HepG2 (cell line): ENCODE measurements at regions not wholly inside any gene's neighbourhood (a gene's known extent, or its start where the extent isn't known, plus 50 kb on each side); places are given as distances from the start of the nearest gene placed in this dataset.

Source experiments
- ATAC-seq: fragments of 200-7000 bp; cut with Tn5 transposase; 3 replicates; pipeline ENCODE4 v1.9.1; 2020; ENCODE audit warnings: mild to moderate bottlenecking, moderate library complexity
- BruUV-seq: library from RNA; stranded (reverse); fragments of 400-500 nt; replicated peaks from 2 replicates; lab custom pipeline; 2021; lab: Mats Ljungman, UMichigan
- CTCF ChIA-PET: fragments of 300-600 bp; formaldehyde crosslinking; extraction: SDS; loops from one replicate; lab custom pipeline; 2021; ENCODE audit warnings: low total read pairs, inconsistent platforms, low intra/inter-chr PET ratio; lab: Yijun Ruan, JAX
- POLR2A ChIA-PET: fragments of 350-600 bp; sonication (Branson Sonifier 250); formaldehyde crosslinking; loops from one replicate; lab custom pipeline; 2020; ENCODE audit warnings: antibody characterized with exemption, inconsistent platforms; lab: Yijun Ruan, JAX
- DNase-seq: peaks from one replicate; pipeline ENCODE4 v3.0.0-alpha.2; 2015; ENCODE audit warnings: low spot score
- FAIRE-seq: peaks from 3 replicates; lab custom pipeline; 2011; peaks lifted over from hg19 to GRCh38; lab: Jason Lieb, UNC
- H2AFZ ChIP-seq: one replicate; pipeline ENCODE4 v1.6.1; 2011; ENCODE audit warnings: low read length, inconsistent platforms
- H3K27ac ChIP-seq: fragments of 300-600 bp; 3 replicates; pipeline ENCODE4 v1.8.0; 2011; ENCODE audit warnings: mixed run types, mild to moderate bottlenecking, mixed read lengths, low read length, inconsistent platforms; ENCODE audit not compliant: insufficient read depth; ENCODE audit errors: extremely low read length
- H3K27me3 ChIP-seq, 2 experiments: fragments of 200-600 bp in 1 of 2; 2 replicates in 1 of 2; 3 replicates in 1 of 2; pipeline versions ENCODE4 v1.6.0 to v1.8.0; 2011; ENCODE audit warnings: low read length in 2 of 2, mild to moderate bottlenecking in 2 of 2, moderate library complexity in 2 of 2, inconsistent platforms in 1 of 2; ENCODE audit not compliant: insufficient read depth in 2 of 2, control insufficient read depth in 1 of 2
- H3K36me3 ChIP-seq, 2 experiments: fragments of 200-600 bp in 1 of 2; replicated peaks in 1 of 2; 2 replicates in 1 of 2; 3 replicates in 1 of 2; pipeline versions ENCODE4 v1.5.1 to v1.8.0; 2011; ENCODE audit warnings: low read length in 2 of 2, inconsistent platforms in 1 of 2; ENCODE audit not compliant: insufficient read depth in 2 of 2, control insufficient read depth in 1 of 2
- H3K4me1 ChIP-seq: 2 replicates; pipeline ENCODE4 v1.5.1; 2012; ENCODE audit warnings: low read length, inconsistent platforms; ENCODE audit not compliant: insufficient read depth
- H3K4me2 ChIP-seq: 2 replicates; pipeline ENCODE4 v1.6.0; 2011; ENCODE audit warnings: low read depth, low read length, inconsistent platforms
- H3K4me3 ChIP-seq, 3 experiments: fragments of 200-600 bp in 1 of 3; sonication (generic), shearing (Covaris generic) in 1 of 3; replicated peaks in 1 of 3; 2 replicates each; pipeline ENCODE4 v1.5.1; 2011 to 2016; ENCODE audit warnings: low read length in 3 of 3, inconsistent platforms in 2 of 3, low read depth in 2 of 3, mild to moderate bottlenecking in 2 of 3, control low read depth in 1 of 3, mixed read lengths in 1 of 3; ENCODE audit not compliant: insufficient read depth in 1 of 3
- H3K79me2 ChIP-seq: one replicate; pipeline ENCODE4 v1.6.1; 2011; ENCODE audit warnings: low read length, inconsistent platforms; ENCODE audit not compliant: insufficient read depth
- H3K9ac ChIP-seq: 2 replicates; pipeline ENCODE4 v1.6.0; 2011; ENCODE audit warnings: mild to moderate bottlenecking, low read depth, low read length, inconsistent platforms; ENCODE audit not compliant: insufficient read depth
- H3K9me3 ChIP-seq: 2 replicates; pipeline ENCODE4 v1.5.1; 2012; ENCODE audit warnings: mild to moderate bottlenecking, low read length
- H4K20me1 ChIP-seq: 2 replicates; pipeline ENCODE4 v1.6.0; 2011; ENCODE audit warnings: inconsistent platforms, mild to moderate bottlenecking, low read length, moderate library complexity; ENCODE audit not compliant: insufficient read depth
- ATF7 ChIP-seq, 2 experiments: fragments of 450-650 bp in 1 of 2; sonication (generic) in 1 of 2; formaldehyde crosslinking in 1 of 2; IDR thresholded peaks; 2 replicates each; pipeline versions ENCODE4 v1.4.0 to v1.6.1; 2016 to 2020; ENCODE audit warnings: antibody characterized with exemption in 1 of 2, mild to moderate bottlenecking in 1 of 2, missing genetic modification reagents in 1 of 2
- CREB1 ChIP-seq, 2 experiments: fragments of 450-650 bp in 1 of 2; IDR thresholded peaks; 2 replicates each; pipeline ENCODE4 v1.6.1; 2016 to 2017; ENCODE audit warnings: control low read depth in 1 of 2, mild to moderate bottlenecking in 1 of 2, missing compliant biosample characterization in 1 of 2, missing genetic modification characterization in 1 of 2
- HMG20A ChIP-seq: IDR thresholded peaks from 2 replicates; pipeline ENCODE4 v1.6.1; 2016; ENCODE audit warnings: borderline replicate concordance
- MAFF ChIP-seq: IDR thresholded peaks from 2 replicates; pipeline ENCODE4 v1.6.1; 2011; ENCODE audit warnings: low read depth, low read length, improper control_type of control experiment
- MAFK ChIP-seq, 2 experiments: IDR thresholded peaks in 1 of 2; conservative IDR thresholded peaks in 1 of 2; 2 replicates each; pipeline ENCODE4 v1.6.1; 2011; ENCODE audit warnings: improper control_type of control experiment in 2 of 2, low read length in 2 of 2
- MATR3 ChIP-seq: sonication (generic); formaldehyde crosslinking; IDR thresholded peaks from 2 replicates; pipeline ENCODE4 v1.4.0; 2020; ENCODE audit warnings: missing genetic modification reagents
- POLR2AphosphoS2 ChIP-seq: IDR thresholded peaks from 2 replicates; pipeline ENCODE4 v1.6.1; 2011; ENCODE audit warnings: low read depth, low read length, improper control_type of control experiment
- SETDB1 ChIP-seq: sonication (generic); formaldehyde crosslinking; IDR thresholded peaks from 2 replicates; pipeline ENCODE4 v1.5.1; 2020; ENCODE audit warnings: missing genetic modification reagents, mild to moderate bottlenecking, borderline replicate concordance
- THAP11 ChIP-seq: IDR thresholded peaks from 2 replicates; pipeline ENCODE4 v1.6.1; 2016; ENCODE audit warnings: missing biosample characterization, missing genetic modification reagents
- ZKSCAN1 ChIP-seq: fragments of 150-350 bp; IDR thresholded peaks from 2 replicates; pipeline ENCODE4 v1.6.1; 2014; ENCODE audit warnings: low read length
- ZNF354B ChIP-seq: sonication (generic); formaldehyde crosslinking; IDR thresholded peaks from 2 replicates; pipeline ENCODE4 v1.8.0; 2022; ENCODE audit warnings: mild to moderate bottlenecking, missing genetic modification reagents
- ZNF501 ChIP-seq: sonication (generic); formaldehyde crosslinking; IDR thresholded peaks from 2 replicates; pipeline ENCODE4 v1.5.1; 2020; ENCODE audit warnings: mild to moderate bottlenecking, moderate library complexity, missing genetic modification reagents
- ZNF564 ChIP-seq: sonication (generic); formaldehyde crosslinking; IDR thresholded peaks from 2 replicates; pipeline ENCODE4 v1.8.1; 2023; ENCODE audit warnings: mild to moderate bottlenecking, missing genetic modification reagents
- ZNF777 ChIP-seq: sonication (generic); formaldehyde crosslinking; IDR thresholded peaks from 2 replicates; pipeline ENCODE4 v1.4.0; 2020; ENCODE audit warnings: missing genetic modification reagents
- ZSCAN29 ChIP-seq: sonication (generic); formaldehyde crosslinking; conservative IDR thresholded peaks from 2 replicates; pipeline ENCODE4 v1.4.0; 2020; ENCODE audit warnings: mild to moderate bottlenecking, missing genetic modification reagents
- WGBS: methylation state at CpG from one replicate; pipeline ENCODE4 v1.1.6; 2017; ENCODE audit warnings: low lambda C conversion rate; 5-methylcytosine and 5-hydroxymethylcytosine counted together
- in situ Hi-C: cut with HindIII; loops from 2 replicates; pipeline ENCODE4 v1.10.0; 2017; ENCODE audit warnings: low pct_unique_long_range_greater_than_20kb; ENCODE audit not compliant: extremely low pct_ligation_motif_present
- intact Hi-C: fragments of 100-400 bp; cut with micrococcal nuclease; formaldehyde crosslinking; loops from one replicate; pipeline ENCODE4 v1.10.0; 2022; ENCODE audit not compliant: unreplicated experiment
- TF ChIP-seq, protein P1 (sequence below): sonication (generic); formaldehyde crosslinking; IDR thresholded peaks from 2 replicates; pipeline ENCODE4 v1.8.1; 2023; ENCODE audit warnings: mild to moderate bottlenecking, moderate library complexity, missing genetic modification reagents
- TF ChIP-seq, protein P2 (sequence below): conservative IDR thresholded peaks from 2 replicates; pipeline ENCODE4 v1.6.1; 2018; ENCODE audit warnings: missing genetic modification reagents

DNA sequence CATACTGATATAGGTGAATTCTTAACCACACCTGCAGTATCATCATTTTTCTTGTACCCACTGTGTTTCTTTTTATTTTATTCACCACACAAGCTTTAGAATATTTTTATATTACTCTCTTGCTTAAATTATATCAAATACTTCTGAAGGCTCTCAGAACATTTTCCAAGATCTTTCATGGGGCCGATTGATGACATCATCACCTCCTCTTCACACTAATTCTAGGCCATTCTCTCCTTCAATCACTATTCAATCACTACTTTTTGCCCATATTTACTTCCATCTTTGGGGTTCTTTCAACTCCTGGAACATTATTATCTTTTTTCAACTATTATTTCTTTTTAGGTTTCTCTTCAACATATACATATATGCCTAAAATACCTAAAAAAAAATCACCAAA, 1438.8 kb upstream of the ALCAM start:
- H3K4me1 ChIP-seq = no peaks in the 10 kb centered on the region
- BruUV-seq = no TSS peak
- no peak overlapping the region for H3K27ac ChIP-seq
- H3K36me3 ChIP-seq = no peaks in the 10 kb centered on the region
- no peak for DNase-seq
- WGBS = 5% methylated on average over 1 of the region's 1 CpG
- H3K9ac ChIP-seq = no peak overlapping the region
- H3K79me2 ChIP-seq = no peaks in the 10 kb centered on the region
- ATAC-seq = no peak
- in situ Hi-C loops = no loop called here
- no peaks in the 10 kb centered on the region; a peak in 1 of 5 replicates for H3K27me3 ChIP-seq
- POLR2A ChIA-PET = no interaction called here
- TF ChIP-seq THAP11 (CRISPR knock-in tag) (no peak), ATF7 (IDR thresholded peaks at IDR 0.05) (peak; percentile 91), ATF7 (CRISPR knock-in tag; IDR thresholded peaks at IDR 0.05) (no peak), CREB1 (IDR thresholded peaks at IDR 0.05) (peak; percentile 68), CREB1 (CRISPR knock-in tag; IDR thresholded peaks at IDR 0.05) (no peak), ZSCAN29 (CRISPR knock-in tag) (no peak)
- TF ChIP-seq, protein P1, sequence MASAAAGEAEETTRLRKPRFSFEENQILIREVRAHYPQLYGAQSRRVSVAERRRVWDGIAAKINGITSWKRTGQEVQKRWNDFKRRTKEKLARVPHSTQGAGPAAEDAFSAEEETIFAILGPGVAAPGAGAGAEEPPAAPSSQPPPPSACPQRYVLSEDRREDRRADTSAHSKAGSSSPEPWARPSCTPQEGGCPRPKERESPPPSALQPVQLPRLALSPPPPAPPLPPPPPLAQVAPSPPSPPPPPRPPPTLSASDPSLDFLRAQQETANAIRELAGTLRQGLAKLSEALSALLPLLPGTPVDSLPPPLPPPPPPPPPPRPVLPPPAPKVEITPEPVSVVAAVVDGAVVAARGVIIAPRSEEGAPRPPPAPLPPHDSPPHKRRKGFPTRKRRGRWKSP = no peak
- no peaks in the 10 kb centered on the region for H3K9me3 ChIP-seq
- no peak overlapping the region for H3K4me2 ChIP-seq
- no peak for FAIRE-seq
- no peak overlapping the region for H3K4me3 ChIP-seq
- H2AFZ ChIP-seq = no peak overlapping the region
- H4K20me1 ChIP-seq = no peaks in the 10 kb centered on the region
- CTCF ChIA-PET = no interaction called here
- intact Hi-C loops = no loop called here

DNA sequence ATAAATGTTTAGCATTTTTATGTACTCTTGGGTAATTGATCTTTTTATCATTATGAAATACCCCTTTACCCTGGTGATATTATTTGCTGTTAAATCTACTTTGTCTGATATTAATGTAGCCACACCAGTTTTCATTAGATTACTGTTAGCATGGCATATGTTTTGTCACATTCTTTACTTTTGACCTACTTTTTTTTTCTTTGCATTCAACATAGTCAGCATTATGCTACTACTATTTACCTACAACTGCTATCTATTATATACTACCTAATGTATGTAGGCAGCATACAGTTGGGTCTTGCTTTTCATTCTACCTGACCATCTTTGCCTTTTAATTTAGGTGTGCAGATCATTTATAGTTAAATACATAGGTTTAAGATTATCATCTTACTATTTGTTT, 1429.6 kb upstream of the ALCAM start:
- H4K20me1 ChIP-seq = no peaks in the 10 kb centered on the region
- H2AFZ ChIP-seq = no peak overlapping the region
- FAIRE-seq (no peak), DNase-seq (no peak), ATAC-seq (no peak)
- intact Hi-C loops = no loop called here
- no peak overlapping the region for H3K9ac ChIP-seq
- H3K9me3 ChIP-seq = no peaks in the 10 kb centered on the region
- ChIA-PET POLR2A (no interaction called here), CTCF (no interaction called here)
- H3K4me2 ChIP-seq = no peak overlapping the region
- H3K79me2 ChIP-seq = no peaks in the 10 kb centered on the region
- no peak overlapping the region for H3K27ac ChIP-seq
- H3K36me3 ChIP-seq = no peaks in the 10 kb centered on the region
- no peaks in the 10 kb centered on the region for H3K4me1 ChIP-seq
- BruUV-seq = no TSS peak
- TF ChIP-seq, protein P2, sequence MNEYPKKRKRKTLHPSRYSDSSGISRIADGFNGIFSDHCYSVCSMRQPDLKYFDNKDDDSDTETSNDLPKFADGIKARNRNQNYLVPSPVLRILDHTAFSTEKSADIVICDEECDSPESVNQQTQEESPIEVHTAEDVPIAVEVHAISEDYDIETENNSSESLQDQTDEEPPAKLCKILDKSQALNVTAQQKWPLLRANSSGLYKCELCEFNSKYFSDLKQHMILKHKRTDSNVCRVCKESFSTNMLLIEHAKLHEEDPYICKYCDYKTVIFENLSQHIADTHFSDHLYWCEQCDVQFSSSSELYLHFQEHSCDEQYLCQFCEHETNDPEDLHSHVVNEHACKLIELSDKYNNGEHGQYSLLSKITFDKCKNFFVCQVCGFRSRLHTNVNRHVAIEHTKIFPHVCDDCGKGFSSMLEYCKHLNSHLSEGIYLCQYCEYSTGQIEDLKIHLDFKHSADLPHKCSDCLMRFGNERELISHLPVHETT (CRISPR knock-in tag) = no peak
- TF ChIP-seq ZNF354B (CRISPR knock-in tag) (no peak), SETDB1 (no peak), MATR3 (CRISPR knock-in tag) (no peak), HMG20A (CRISPR knock-in tag) (no peak), MAFF (peak; percentile 57; the same call in 1 of the 2 replicates), POLR2AphosphoS2 (no peak), ZNF501 (CRISPR knock-in tag) (no peak), ZNF777 (CRISPR knock-in tag) (no peak), ZKSCAN1 (no peak), MAFK (conservative IDR thresholded peaks at IDR 0.05 in 1 of 2, IDR thresholded peaks at IDR 0.05 in 1 of 2; ENCODE audit: low read length in 2 of 2) (peak; percentile 28 to 64; a peak in 3 of 4 replicates), ZNF564 (CRISPR knock-in tag) (no peak)
- no peak overlapping the region for H3K4me3 ChIP-seq
- in situ Hi-C loops = no loop called here
- H3K27me3 ChIP-seq = no peaks in the 10 kb centered on the region
